ENCODE measurements at regions not wholly inside any gene's neighbourhood (a gene's known extent, or its start where the extent isn't known, plus 50 kb on each side); places are given as distances from the start of the nearest gene placed in this dataset.

GRCh38 chr6:100105919-100106529, 112.0 kb upstream of the MCHR2 start:
- Mint-ChIP-seq H3K9me3 (no peaks in the 10 kb centered on the region), H3K27ac (no peak overlapping the region), H3K36me3 (no peaks in the 10 kb centered on the region)
- ATAC-seq (no peak), DNase-seq (ENCODE audit: low spot score in 2 of 2) (no peak)

- no peak for ATAC-seq
- no peaks in the 10 kb centered on the region for H3K9me3 Mint-ChIP-seq
- no peak for DNase-seq (ENCODE audit: low spot score in 2 of 2)
- H3K27ac Mint-ChIP-seq: no peak overlapping the region
- H3K36me3 Mint-ChIP-seq: no peaks in the 10 kb centered on the region
These were observed 111.1 kb upstream of the MCHR2 start for GRCh38 chr6:100105138-100105537.

GRCh38 chr6:100103931-100104330, 109.9 kb upstream of the MCHR2 start:
- ATAC-seq (no peak), DNase-seq (ENCODE audit: low spot score in 2 of 2) (no peak)
- no peaks in the 10 kb centered on the region for H3K9me3 Mint-ChIP-seq
- no peak overlapping the region for H3K27ac Mint-ChIP-seq
- H3K36me3 Mint-ChIP-seq: no peaks in the 10 kb centered on the region

- DNase-seq (ENCODE audit: low spot score in 2 of 2) (no peak), ATAC-seq (no peak)
- no peaks in the 10 kb centered on the region for H3K9me3 Mint-ChIP-seq
- H3K36me3 Mint-ChIP-seq: no peaks in the 10 kb centered on the region
- H3K27ac Mint-ChIP-seq: no peak overlapping the region
These were observed 109.2 kb upstream of the MCHR2 start for GRCh38 chr6:100103194-100103593.

- Mint-ChIP-seq H3K9me3 (no peaks in the 10 kb centered on the region), H3K36me3 (no peaks in the 10 kb centered on the region), H3K27ac (no peak overlapping the region)
- DNase-seq (ENCODE audit: low spot score in 2 of 2) (no peak), ATAC-seq (no peak)
These were observed 107.6 kb upstream of the MCHR2 start for GRCh38 chr6:100101644-100102043.

GRCh38 chr6:100100776-100101175, 106.8 kb upstream of the MCHR2 start:
- ATAC-seq: no peak
- no peak for DNase-seq (ENCODE audit: low spot score in 2 of 2)
- Mint-ChIP-seq H3K36me3 (no peaks in the 10 kb centered on the region), H3K27ac (no peak overlapping the region), H3K9me3 (no peaks in the 10 kb centered on the region)

- Mint-ChIP-seq H3K36me3 (no peaks in the 10 kb centered on the region), H3K9me3 (no peaks in the 10 kb centered on the region), H3K27ac (no peak overlapping the region)
- DNase-seq (ENCODE audit: low spot score in 2 of 2) (no peak), ATAC-seq (no peak)
These were observed 105.4 kb upstream of the MCHR2 start for GRCh38 chr6:100099189-100100074.

GRCh38 chr6:100096936-100097335, 102.9 kb upstream of the MCHR2 start:
- no peaks in the 10 kb centered on the region for H3K9me3 Mint-ChIP-seq
- ATAC-seq (no peak), DNase-seq (ENCODE audit: low spot score in 2 of 2) (no peak)
- H3K27ac Mint-ChIP-seq: no peak overlapping the region
- no peaks in the 10 kb centered on the region for H3K36me3 Mint-ChIP-seq

- DNase-seq (ENCODE audit: low spot score in 2 of 2) (no peak), ATAC-seq (no peak)
- H3K36me3 Mint-ChIP-seq: no peaks in the 10 kb centered on the region
- H3K9me3 Mint-ChIP-seq: no peaks in the 10 kb centered on the region
- no peak overlapping the region for H3K27ac Mint-ChIP-seq
These were observed 102.3 kb upstream of the MCHR2 start for GRCh38 chr6:100096341-100096740.

- ATAC-seq (no peak), DNase-seq (ENCODE audit: low spot score in 2 of 2) (no peak)
- no peaks in the 10 kb centered on the region for H3K9me3 Mint-ChIP-seq
- H3K27ac Mint-ChIP-seq: no peak overlapping the region
- no peaks in the 10 kb centered on the region for H3K36me3 Mint-ChIP-seq
These were observed 99.4 kb upstream of the MCHR2 start for GRCh38 chr6:100093405-100093804.

GRCh38 chr6:100088009-100088408, 94.0 kb upstream of the MCHR2 start:
- H3K36me3 Mint-ChIP-seq: no peaks in the 10 kb centered on the region
- H3K9me3 Mint-ChIP-seq: no peaks in the 10 kb centered on the region
- ATAC-seq (no peak), DNase-seq (ENCODE audit: low spot score in 2 of 2) (no peak)
- no peak overlapping the region for H3K27ac Mint-ChIP-seq

- ATAC-seq (no peak), DNase-seq (ENCODE audit: low spot score in 2 of 2) (no peak)
- Mint-ChIP-seq H3K9me3 (no peaks in the 10 kb centered on the region), H3K36me3 (no peaks in the 10 kb centered on the region), H3K27ac (no peak overlapping the region)
These were observed 91.0 kb upstream of the MCHR2 start for GRCh38 chr6:100084991-100085364.

- Mint-ChIP-seq H3K9me3 (no peaks in the 10 kb centered on the region), H3K36me3 (no peaks in the 10 kb centered on the region), H3K27ac (no peak overlapping the region)
- no peak for ATAC-seq
- no peak for DNase-seq (ENCODE audit: low spot score in 2 of 2)
These were observed 90.4 kb upstream of the MCHR2 start for GRCh38 chr6:100084316-100084990.

- ATAC-seq (peak in 1 of 2 donors; percentile 26), DNase-seq (ENCODE audit: low spot score in 2 of 2) (no peak)
- Mint-ChIP-seq H3K9me3 (no peaks in the 10 kb centered on the region), H3K36me3 (no peaks in the 10 kb centered on the region), H3K27ac (no peak overlapping the region)
These were observed 84.5 kb upstream of the MCHR2 start for GRCh38 chr6:100078509-100078908.

- ATAC-seq: no peak
- Mint-ChIP-seq H3K27ac (no peak overlapping the region), H3K36me3 (no peaks in the 10 kb centered on the region), H3K9me3 (peaks cover 6 to 15% of the 10 kb centered on the region in 2 donors)
- no peak for DNase-seq (ENCODE audit: low spot score in 2 of 2)
These were observed 71.3 kb upstream of the MCHR2 start for GRCh38 chr6:100065348-100065747.

- no peak for DNase-seq (ENCODE audit: low spot score in 2 of 2)
- no peaks in the 10 kb centered on the region for H3K36me3 Mint-ChIP-seq
- H3K27ac Mint-ChIP-seq: no peak overlapping the region
- peaks cover 5 to 6% of the 10 kb centered on the region in 2 donors for H3K9me3 Mint-ChIP-seq
- no peak for ATAC-seq
These were observed 68.6 kb upstream of the MCHR2 start for GRCh38 chr6:100062621-100063020.

- no peak for DNase-seq (ENCODE audit: low spot score in 2 of 2)
- H3K27ac Mint-ChIP-seq: peak overlapping the region in 1 of 2 donors; percentile 62
- no peaks in the 10 kb centered on the region for H3K36me3 Mint-ChIP-seq
- peaks cover 4 to 10% of the 10 kb centered on the region in 2 donors for H3K9me3 Mint-ChIP-seq
- ATAC-seq: no peak
These were observed 63.9 kb upstream of the MCHR2 start for GRCh38 chr6:100057941-100058340.
